ENCODE measurements at regions not wholly inside any gene's neighbourhood (a gene's known extent, or its start where the extent isn't known, plus 50 kb on each side); places are given as distances from the start of the nearest gene placed in this dataset.

- Histone ChIP-seq H3K9me2 (replicated peaks; ENCODE audit: low read length) (no peaks in the 10 kb centered on the region), H3K9me3 (ENCODE audit: low read length) (no peaks in the 10 kb centered on the region), H3K36me3 (ENCODE audit: low read depth, low read length) (no peaks in the 10 kb centered on the region), H3K4me3 (ENCODE audit: low read length) (no peak overlapping the region), H2AFZ (ENCODE audit: low read length) (no peak overlapping the region), H3K9ac (ENCODE audit: low read length) (no peak overlapping the region), H3K4me1 (ENCODE audit: insufficient read depth, low read length) (no peaks in the 10 kb centered on the region), H3K4me2 (ENCODE audit: low read length) (no peak overlapping the region), H3K27ac (ENCODE audit: low read length) (no peak overlapping the region), H3F3A (ENCODE audit: low read length, unreplicated experiment) (no peaks in the 10 kb centered on the region), H3K79me2 (ENCODE audit: low read length) (no peaks in the 10 kb centered on the region), H3K27me3 (ENCODE audit: low read length) (peaks cover 86% of the 10 kb centered on the region), H4K20me1 (ENCODE audit: low read length) (no peaks in the 10 kb centered on the region)
- BruUV-seq (replicated peaks), result no TSS peak
- intact Hi-C loops (cut with micrococcal nuclease), result no loop called here
- ATAC-seq (no peak), DNase-seq (no peak)
- ChIA-PET POLR2A (ENCODE audit: unreplicated experiment) (no interaction called here), CTCF (no interaction called here)
- no peak for TF ChIP-seq EZH2 (IDR thresholded peaks at IDR 0.05; ENCODE audit: low read length, unreplicated experiment)
- TF ChIP-seq EZH2phosphoT487 (IDR thresholded peaks at IDR 0.05; ENCODE audit: borderline replicate concordance, low read length), result no peak
- no peak for TF ChIP-seq CTCF (conservative IDR thresholded peaks at IDR 0.05; ENCODE audit: low read depth, low read length)
Observed at GRCh38 chr21:32216293-32216692, 62.6 kb downstream of the MIS18A start.

DNA sequence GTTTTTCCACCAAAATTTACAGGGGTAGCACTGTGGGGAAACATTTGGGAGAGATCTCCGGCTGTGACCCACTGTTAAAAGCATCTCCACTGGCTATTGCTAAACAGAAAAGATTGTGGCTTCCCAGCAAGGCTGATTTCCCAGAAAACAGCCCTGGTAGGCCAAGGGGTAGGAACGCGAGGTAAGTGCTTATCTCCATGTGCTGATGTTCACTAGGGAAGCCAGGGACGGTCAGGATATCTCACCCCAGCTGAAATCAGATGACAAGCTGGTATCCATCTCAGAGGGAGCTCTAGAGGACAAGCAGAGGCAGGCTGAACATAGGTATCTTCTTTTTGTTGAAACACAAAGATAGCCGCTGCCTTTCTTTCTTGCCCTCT lies 63.6 kb downstream of the MIS18A start:
- no peak overlapping the region for H3K4me2 ChIP-seq (ENCODE audit: low read length)
- peaks cover 90% of the 10 kb centered on the region for H3K27me3 ChIP-seq (ENCODE audit: low read length)
- DNase-seq (no peak), ATAC-seq (no peak)
- no peak overlapping the region for H3K9ac ChIP-seq (ENCODE audit: low read length)
- POLR2A ChIA-PET (ENCODE audit: unreplicated experiment), result no interaction called here
- no peak overlapping the region for H3K27ac ChIP-seq (ENCODE audit: low read length)
- no peaks in the 10 kb centered on the region for H3K36me3 ChIP-seq (ENCODE audit: low read depth, low read length)
- H3K9me3 ChIP-seq (ENCODE audit: low read length), result no peaks in the 10 kb centered on the region
- no peak for TF ChIP-seq EZH2phosphoT487 (IDR thresholded peaks at IDR 0.05; ENCODE audit: borderline replicate concordance, low read length)
- no peak for TF ChIP-seq EZH2 (IDR thresholded peaks at IDR 0.05; ENCODE audit: low read length, unreplicated experiment)
- TF ChIP-seq CTCF (conservative IDR thresholded peaks at IDR 0.05; ENCODE audit: low read depth, low read length), result no peak
- intact Hi-C loops (cut with micrococcal nuclease), result no loop called here
- H3K79me2 ChIP-seq (ENCODE audit: low read length), result no peaks in the 10 kb centered on the region
- no peaks in the 10 kb centered on the region for H3K4me1 ChIP-seq (ENCODE audit: insufficient read depth, low read length)
- H3K4me3 ChIP-seq (ENCODE audit: low read length), result no peak overlapping the region
- no peaks in the 10 kb centered on the region for H3F3A ChIP-seq (ENCODE audit: low read length, unreplicated experiment)
- no TSS peak for BruUV-seq (replicated peaks)
- no peaks in the 10 kb centered on the region for H4K20me1 ChIP-seq (ENCODE audit: low read length)
- CTCF ChIA-PET, result no interaction called here
- no peak overlapping the region for H2AFZ ChIP-seq (ENCODE audit: low read length)
- no peaks in the 10 kb centered on the region for H3K9me2 ChIP-seq (replicated peaks; ENCODE audit: low read length)

DNA sequence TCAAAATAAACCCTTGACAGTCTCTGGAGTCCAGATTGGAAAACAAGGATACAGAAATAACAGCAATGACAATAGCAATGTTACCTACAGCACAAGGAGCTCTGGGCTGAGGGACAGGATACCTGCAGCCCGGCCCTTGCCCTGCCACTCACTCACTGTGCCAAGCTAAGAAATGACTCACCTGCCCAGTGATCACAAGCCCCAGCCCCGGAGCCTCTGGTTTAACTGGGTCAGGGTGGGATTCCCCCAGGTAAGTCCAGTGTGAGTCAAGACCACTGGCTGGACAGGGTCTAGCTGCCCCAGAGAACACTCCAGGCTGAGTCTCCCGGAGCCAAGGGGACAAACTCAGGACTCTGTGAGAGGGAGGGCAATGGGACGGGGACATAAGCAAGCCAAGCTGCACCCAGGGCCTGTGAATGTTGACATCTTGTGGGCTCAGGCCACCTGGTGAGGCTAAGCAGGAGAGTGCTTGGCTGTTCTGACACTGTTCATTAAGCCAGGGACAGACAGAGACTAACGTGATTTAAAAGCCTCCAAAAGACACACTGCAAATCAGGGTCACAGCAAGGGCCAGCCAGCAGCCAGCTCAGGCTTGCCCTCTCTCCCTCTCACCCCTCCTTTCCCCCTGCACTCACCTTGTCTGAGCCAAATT lies 64.1 kb downstream of the MIS18A start:
- Histone ChIP-seq H2AFZ (ENCODE audit: low read length) (no peak overlapping the region), H3K9me2 (replicated peaks; ENCODE audit: low read length) (no peaks in the 10 kb centered on the region), H3K79me2 (ENCODE audit: low read length) (no peaks in the 10 kb centered on the region), H3K27ac (ENCODE audit: low read length) (no peak overlapping the region), H3K9me3 (ENCODE audit: low read length) (no peaks in the 10 kb centered on the region), H3K4me3 (ENCODE audit: low read length) (no peak overlapping the region), H3K4me2 (ENCODE audit: low read length) (no peak overlapping the region), H3K4me1 (ENCODE audit: insufficient read depth, low read length) (no peaks in the 10 kb centered on the region), H4K20me1 (ENCODE audit: low read length) (no peaks in the 10 kb centered on the region), H3F3A (ENCODE audit: low read length, unreplicated experiment) (no peaks in the 10 kb centered on the region), H3K9ac (ENCODE audit: low read length) (no peak overlapping the region), H3K36me3 (ENCODE audit: low read depth, low read length) (no peaks in the 10 kb centered on the region), H3K27me3 (ENCODE audit: low read length) (peaks cover 91% of the 10 kb centered on the region)
- DNase-seq (peak; percentile 15), ATAC-seq (no peak)
- ChIA-PET CTCF (no interaction called here), POLR2A (ENCODE audit: unreplicated experiment) (no interaction called here)
- BruUV-seq (replicated peaks), result no TSS peak
- intact Hi-C loops (cut with micrococcal nuclease), result no loop called here
- TF ChIP-seq EZH2 (IDR thresholded peaks at IDR 0.05; ENCODE audit: low read length, unreplicated experiment), result no peak
- TF ChIP-seq EZH2phosphoT487 (IDR thresholded peaks at IDR 0.05; ENCODE audit: borderline replicate concordance, low read length), result no peak
- no peak for TF ChIP-seq CTCF (conservative IDR thresholded peaks at IDR 0.05; ENCODE audit: low read depth, low read length)
